ENCODE measurements at regions not wholly inside any gene's neighbourhood (a gene's known extent, or its start where the extent isn't known, plus 50 kb on each side); places are given as distances from the start of the nearest gene placed in this dataset.

- H3K9me3 ChIP-seq: no peaks in the 10 kb centered on the region
- no peak overlapping the region for H2AFZ ChIP-seq (ENCODE audit: low read depth)
- H3K9me2 ChIP-seq: no peaks in the 10 kb centered on the region
- H3K27me3 ChIP-seq (ENCODE audit: insufficient read depth): no peaks in the 10 kb centered on the region
- ChIA-PET POLR2A (no interaction called here), CTCF (no interaction called here)
- no peaks in the 10 kb centered on the region for H3K4me1 ChIP-seq (ENCODE audit: control insufficient read depth in 1 of 2, insufficient read depth in 2 of 2, low read depth in 1 of 2, low read length in 1 of 2)
- no peak overlapping the region for H3K27ac ChIP-seq (ENCODE audit: low read depth in 2 of 2, low read length in 1 of 2)
- no peak overlapping the region for H3K9ac ChIP-seq
- H4K20me1 ChIP-seq (ENCODE audit: insufficient read depth): no peaks in the 10 kb centered on the region
- DNase-seq: no peak
- no peak overlapping the region for H3K4me3 ChIP-seq (ENCODE audit: low read depth in 2 of 2, low read length in 1 of 2)
- TF ChIP-seq SMC3 (IDR thresholded peaks at IDR 0.05; ENCODE audit: low read depth, low read length): no peak
- no peak for TF ChIP-seq ELF1 (IDR thresholded peaks at IDR 0.05)
- TF ChIP-seq RXRA (IDR thresholded peaks at IDR 0.05; ENCODE audit: borderline replicate concordance, low read depth): no peak
- TF ChIP-seq SIN3A (IDR thresholded peaks at IDR 0.05; ENCODE audit: borderline replicate concordance, low read depth, low read length): no peak
- TF ChIP-seq POLR2AphosphoS5 (IDR thresholded peaks at IDR 0.05; ENCODE audit: low read depth, low read length): no peak
- no peaks in the 10 kb centered on the region for H3K36me3 ChIP-seq (replicated peaks in 1 of 2; ENCODE audit: control insufficient read depth in 1 of 2, insufficient read depth in 2 of 2, low read length in 1 of 2)
- H3K79me2 ChIP-seq (ENCODE audit: insufficient read depth): no peaks in the 10 kb centered on the region
- no peak overlapping the region for H3K4me2 ChIP-seq
- 43% methylated on average over 8 of the region's 8 CpGs for WGBS (ENCODE audit: low lambda C conversion rate)
- H3F3A ChIP-seq (replicated peaks; ENCODE audit: insufficient read depth): no peaks in the 10 kb centered on the region
These were observed 92.1 kb downstream of the CAVIN4 start for GRCh38 chr9:100669968-100670367.

- Histone ChIP-seq H3K4me1 (ENCODE audit: control insufficient read depth in 1 of 2, insufficient read depth in 2 of 2, low read depth in 1 of 2, low read length in 1 of 2) (no peaks in the 10 kb centered on the region), H3K27ac (ENCODE audit: low read depth in 2 of 2, low read length in 1 of 2) (no peak overlapping the region), H3K4me3 (ENCODE audit: low read depth in 2 of 2, low read length in 1 of 2) (no peak overlapping the region), H3K9ac (no peak overlapping the region), H3K4me2 (no peak overlapping the region), H3K79me2 (ENCODE audit: insufficient read depth) (no peaks in the 10 kb centered on the region), H2AFZ (ENCODE audit: low read depth) (no peak overlapping the region), H3K36me3 (replicated peaks in 1 of 2; ENCODE audit: control insufficient read depth in 1 of 2, insufficient read depth in 2 of 2, low read length in 1 of 2) (no peaks in the 10 kb centered on the region), H3F3A (replicated peaks; ENCODE audit: insufficient read depth) (no peaks in the 10 kb centered on the region), H4K20me1 (ENCODE audit: insufficient read depth) (no peaks in the 10 kb centered on the region), H3K27me3 (ENCODE audit: insufficient read depth) (no peaks in the 10 kb centered on the region), H3K9me3 (no peaks in the 10 kb centered on the region), H3K9me2 (no peaks in the 10 kb centered on the region)
- CTCF ChIA-PET: no interaction called here
- WGBS (ENCODE audit: low lambda C conversion rate): 6% methylated on average over 2 of the region's 2 CpGs
- no peak for DNase-seq
- POLR2A ChIA-PET: no interaction called here
- no peak for TF ChIP-seq POLR2AphosphoS5 (IDR thresholded peaks at IDR 0.05; ENCODE audit: low read depth, low read length)
- TF ChIP-seq NFIC (IDR thresholded peaks at IDR 0.05; ENCODE audit: borderline replicate concordance): no peak
- no peak for TF ChIP-seq MXI1 (IDR thresholded peaks at IDR 0.05; ENCODE audit: low read depth, low read length)
- no peak for TF ChIP-seq RFX5 (IDR thresholded peaks at IDR 0.05; ENCODE audit: low read length)
- no peak for TF ChIP-seq FOSL2 (IDR thresholded peaks at IDR 0.05; ENCODE audit: borderline replicate concordance, low read depth)
- no peak for TF ChIP-seq FOXJ3 (CRISPR knock-in tag; IDR thresholded peaks at IDR 0.05)
- no peak for TF ChIP-seq MAX (IDR thresholded peaks at IDR 0.05; ENCODE audit: low read depth)
- TF ChIP-seq USF1 (IDR thresholded peaks at IDR 0.05; ENCODE audit: borderline replicate concordance, low read depth): no peak
- TF ChIP-seq CTCF (IDR thresholded peaks at IDR 0.05): no peak
- TF ChIP-seq RAD21 (IDR thresholded peaks at IDR 0.05; ENCODE audit: low read length): no peak
- TF ChIP-seq EZH2phosphoT487 (IDR thresholded peaks at IDR 0.05; ENCODE audit: borderline replicate concordance, low read depth): no peak
- no peak for TF ChIP-seq GATA2 (CRISPR knock-in tag; IDR thresholded peaks at IDR 0.05)
- no peak for TF ChIP-seq ELF1 (IDR thresholded peaks at IDR 0.05)
- TF ChIP-seq GABPA (IDR thresholded peaks at IDR 0.05; ENCODE audit: low read depth): no peak
- no peak for TF ChIP-seq TAF1 (IDR thresholded peaks at IDR 0.05; ENCODE audit: borderline replicate concordance, low read depth, low read length)
- no peak for TF ChIP-seq SIN3A (IDR thresholded peaks at IDR 0.05; ENCODE audit: borderline replicate concordance, low read depth, low read length)
These were observed 92.8 kb downstream of the CAVIN4 start for GRCh38 chr9:100670719-100671118.

Data from SK-N-SH (cell line).